Fibroblast of skin of right biceps (primary cell): ENCODE measurements at regions not wholly inside any gene's neighbourhood (a gene's known extent, or its start where the extent isn't known, plus 50 kb on each side); places are given as distances from the start of the nearest gene placed in this dataset.
A peak's percentile ranks its signal among the peaks of the same experiment; 100 is the strongest.

Experiments used
- DNase-seq: peaks from one replicate; pipeline ENCODE4 v3.0.0-alpha.2; 2013

- no peak for DNase-seq
Measured at GRCh38 chr15:72965671-72966070, 86.6 kb upstream of the NEO1 start.

GRCh38 chr15:72964542-72964941 is 87.7 kb upstream of the NEO1 start:
- no peak for DNase-seq

- DNase-seq: no peak
Measured at GRCh38 chr15:72964135-72964534, 88.1 kb upstream of the NEO1 start.

GRCh38 chr15:72962054-72962702 is 90.1 kb upstream of the NEO1 start:
- no peak for DNase-seq

- DNase-seq: no peak
Measured at GRCh38 chr15:72961346-72961745, 90.9 kb upstream of the NEO1 start.

GRCh38 chr15:72958634-72959033 is 93.6 kb upstream of the NEO1 start:
- no peak for DNase-seq

DNA sequence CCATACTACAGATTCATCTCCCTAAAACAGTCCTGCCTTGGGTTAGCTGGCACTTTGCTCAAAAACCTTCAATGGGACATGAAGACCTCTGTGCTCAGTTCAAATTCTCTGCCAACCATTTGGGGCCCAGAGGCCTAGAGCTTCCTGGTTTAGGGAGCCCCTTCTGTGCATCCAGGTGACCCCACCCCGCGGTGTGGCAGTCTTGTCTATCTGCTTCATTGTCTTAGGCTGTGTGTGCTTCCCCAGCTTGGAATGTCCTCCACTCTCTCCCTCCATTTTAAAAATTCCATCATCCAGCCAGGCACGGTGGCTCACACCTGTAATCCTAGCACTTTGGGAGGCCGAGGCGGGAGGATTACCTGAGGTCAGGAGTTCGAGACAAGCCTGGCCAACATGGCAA is 99.0 kb upstream of the NEO1 start:
- no peak for DNase-seq

GRCh38 chr15:72952151-72952550 is 100.1 kb upstream of the NEO1 start:
- no peak for DNase-seq

GRCh38 chr15:72948662-72949061 is 103.6 kb upstream of the NEO1 start:
- no peak for DNase-seq

DNA sequence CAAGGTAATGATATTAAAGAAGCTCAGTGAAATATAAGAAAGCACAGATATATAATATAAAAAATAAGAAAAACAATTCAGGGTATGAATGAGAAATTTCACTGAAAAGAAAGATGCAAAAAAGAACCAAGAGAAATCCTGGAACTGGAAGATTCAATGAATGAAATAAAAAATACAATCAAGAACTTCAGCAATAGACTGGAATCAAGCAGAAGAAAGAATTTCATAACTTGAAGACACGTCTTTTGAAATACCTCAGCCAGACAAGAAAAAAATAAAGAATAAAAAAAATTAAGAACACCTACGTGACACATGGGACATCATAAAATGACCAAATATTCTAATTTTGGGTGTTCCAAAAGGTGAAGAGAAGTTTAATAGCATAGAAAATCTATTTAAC is 104.6 kb upstream of the NEO1 start:
- no peak for DNase-seq

DNA sequence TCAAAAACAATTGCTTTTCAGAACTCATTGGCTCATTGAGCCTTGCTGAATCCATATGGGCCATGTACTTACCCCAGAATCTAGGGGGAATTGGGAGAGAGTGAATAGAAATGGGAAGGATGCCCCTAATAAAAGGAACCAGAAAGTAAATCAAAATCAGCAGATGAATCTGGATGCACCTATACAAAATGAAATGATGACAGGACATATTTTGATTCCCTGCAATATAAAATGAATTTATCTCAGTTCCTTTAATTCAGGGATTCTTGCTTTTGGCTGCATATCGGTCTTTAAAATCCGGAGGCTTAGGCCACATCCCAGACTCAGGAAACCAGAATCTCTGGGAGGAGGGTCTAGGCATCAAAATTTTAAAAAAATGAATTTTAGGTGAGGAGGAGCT is 107.7 kb upstream of the NEO1 start:
- no peak for DNase-seq

DNA sequence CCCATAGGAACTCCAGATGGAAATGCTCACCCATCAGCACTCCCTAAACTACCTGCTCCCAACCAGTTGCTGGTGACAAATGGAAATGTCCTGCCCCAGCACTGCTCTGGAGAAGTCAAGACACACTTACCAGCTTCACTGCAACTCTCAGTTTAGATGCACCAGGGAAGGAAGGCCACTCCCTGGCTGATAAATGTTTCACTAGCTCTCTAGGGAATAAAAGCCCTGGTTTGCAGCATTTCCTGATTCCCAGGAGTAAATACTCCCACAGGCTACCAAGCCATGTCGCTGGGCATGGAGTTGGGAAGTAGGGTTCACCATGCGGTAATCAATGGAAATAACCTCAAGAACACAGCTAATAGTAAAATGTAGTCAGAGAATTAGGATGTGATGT is 112.0 kb upstream of the NEO1 start:
- DNase-seq: no peak

DNA sequence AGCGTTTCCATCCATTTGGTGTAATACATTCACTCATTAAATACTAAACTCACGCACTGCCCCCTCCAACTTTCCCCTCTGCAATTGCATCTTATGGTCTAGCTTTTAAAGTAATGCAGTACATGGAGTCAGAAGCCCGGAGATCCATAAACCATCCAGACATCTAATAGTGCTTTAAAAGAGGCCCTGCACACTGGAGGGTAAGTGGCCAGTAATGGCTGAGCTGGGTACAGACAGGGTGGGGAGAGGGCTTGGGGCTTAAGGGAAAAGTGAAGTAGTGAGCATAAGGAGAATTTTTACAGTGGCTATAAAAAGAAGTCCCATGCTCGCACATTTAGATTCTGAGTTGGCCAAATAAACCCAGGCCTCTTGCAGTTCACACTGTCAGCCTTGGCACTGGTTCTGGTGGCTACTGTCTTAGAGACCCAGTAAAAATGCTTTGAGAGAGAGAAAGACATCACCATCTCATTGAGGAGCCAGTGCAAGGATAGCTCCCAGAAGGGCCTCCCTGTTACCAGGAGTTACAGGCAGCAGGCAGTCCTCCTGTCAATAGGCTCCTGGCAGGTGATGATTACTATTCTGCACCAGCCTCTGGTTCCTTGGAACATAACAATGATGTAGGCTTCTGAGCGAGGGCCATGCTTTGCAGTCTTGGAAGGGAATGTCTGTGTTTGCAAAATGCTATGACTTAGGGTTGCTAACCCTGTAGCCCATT is 112.6 kb upstream of the NEO1 start:
- no peak for DNase-seq

GRCh38 chr15:72936691-72937679 is 115.3 kb upstream of the NEO1 start:
- no peak for DNase-seq

DNA sequence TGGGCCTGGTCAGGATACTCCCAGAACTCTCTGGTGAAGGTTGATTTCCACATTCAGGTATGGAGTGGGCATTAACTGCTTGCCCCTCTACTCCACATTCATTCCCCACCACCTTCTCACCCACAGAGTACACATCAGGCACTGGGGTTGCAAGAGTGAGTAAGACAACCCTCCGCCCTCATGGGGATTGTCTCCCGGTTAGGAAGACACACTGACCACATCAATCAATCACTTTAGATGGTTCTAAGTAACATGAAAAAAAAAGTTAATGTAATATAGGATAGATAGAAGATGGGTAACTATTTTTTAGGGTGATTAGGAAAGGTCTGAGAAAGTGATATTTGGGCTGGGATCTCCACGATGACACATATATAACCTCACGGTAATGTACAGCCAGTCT is 116.0 kb upstream of the NEO1 start:
- DNase-seq: no peak

DNA sequence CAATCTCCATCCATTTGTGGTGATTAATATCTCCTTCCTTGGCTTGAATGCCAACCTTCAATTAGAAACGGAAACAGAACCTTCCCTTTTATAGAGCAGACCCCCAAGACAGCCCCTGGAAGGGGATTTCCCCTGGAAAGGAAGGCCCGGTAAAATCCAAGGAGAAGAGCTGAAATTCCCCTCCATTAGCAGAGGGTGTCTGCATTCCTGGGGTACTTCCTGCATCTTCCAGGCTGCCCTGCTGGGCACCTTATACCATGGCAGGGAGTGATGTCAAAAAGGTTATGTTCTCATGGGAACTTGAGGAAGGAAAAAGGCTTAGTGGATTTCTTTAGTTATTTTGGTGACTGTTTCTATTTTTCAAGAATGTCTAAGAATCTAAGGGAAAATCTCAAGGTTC is 116.7 kb upstream of the NEO1 start:
- DNase-seq: no peak

- DNase-seq: no peak
Measured at GRCh38 chr15:72934921-72935320, 117.3 kb upstream of the NEO1 start.

DNA sequence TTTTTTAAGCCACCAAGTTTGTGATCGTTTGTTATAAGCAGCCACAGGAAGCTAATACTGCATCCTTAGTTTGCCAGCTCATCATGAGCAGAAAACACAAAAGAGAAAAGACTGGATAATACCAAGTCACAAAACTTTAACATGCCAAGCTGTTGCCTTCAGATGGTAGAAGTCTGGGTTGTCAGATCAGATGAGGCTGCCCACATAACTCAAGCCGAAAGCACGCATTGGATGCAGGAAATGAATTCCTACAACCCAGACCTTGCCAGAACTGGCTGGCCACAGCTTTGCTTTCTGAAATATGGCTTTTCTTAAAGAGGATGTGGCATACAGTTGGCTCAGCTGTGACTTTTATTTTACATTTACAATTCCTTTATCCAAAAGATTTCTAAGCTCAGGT is 118.3 kb upstream of the NEO1 start:
- peak; percentile 11 for DNase-seq

- DNase-seq: no peak
Measured at GRCh38 chr15:72932472-72932871, 119.8 kb upstream of the NEO1 start.

DNA sequence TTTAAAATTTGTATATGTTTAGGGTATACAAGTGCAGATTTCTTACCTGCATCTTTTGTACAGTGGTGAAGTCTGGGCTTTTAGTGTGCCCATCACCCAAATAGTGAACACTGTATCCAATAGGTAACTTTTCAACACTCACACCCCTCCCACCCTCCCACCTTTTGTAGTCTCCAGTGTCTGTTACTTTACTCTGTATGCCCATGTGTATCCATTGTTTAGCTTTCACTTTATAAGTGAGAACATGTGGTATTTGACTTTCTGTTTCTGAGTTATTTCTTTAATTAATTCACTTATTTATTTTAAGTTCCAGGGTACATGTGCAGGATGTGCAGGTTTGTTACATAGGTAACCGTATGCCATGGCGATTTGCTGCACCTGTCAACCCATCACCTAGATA is 124.8 kb upstream of the NEO1 start:
- DNase-seq: no peak

- peak; percentile 9 for DNase-seq
Measured at GRCh38 chr15:72925661-72926060, 126.6 kb upstream of the NEO1 start.

- no peak for DNase-seq
Measured at GRCh38 chr15:72923289-72923688, 129.0 kb upstream of the NEO1 start.

- no peak for DNase-seq
Measured at GRCh38 chr15:72920551-72920950, 131.7 kb upstream of the NEO1 start.
